SK-N-SH treated with all-trans-retinoic acid at 6 μM for 48 hours (cell line): ENCODE measurements at regions not wholly inside any gene's neighbourhood (a gene's known extent, or its start where the extent isn't known, plus 50 kb on each side); places are given as distances from the start of the nearest gene placed in this dataset.

Experiments
- ATAC-seq: fragments of 200-7000 bp; cut with Tn5 transposase; 3 replicates; pipeline ENCODE4 v1.9.1; 2020; ENCODE audit warnings: mild to moderate bottlenecking, moderate library complexity
- ARNTL ChIP-seq: fragments of 450-650 bp; formaldehyde crosslinking; IDR thresholded peaks from 2 replicates; pipeline ENCODE4 v1.5.0; 2020; ENCODE audit warnings: low read depth, mild to moderate bottlenecking, moderate library complexity, borderline replicate concordance
- BACH2 ChIP-seq: fragments of 250-450 bp; sonication (Bioruptor Pico); IDR thresholded peaks from 2 replicates; pipeline ENCODE4 v1.9.0; 2021; ENCODE audit warnings: mild to moderate bottlenecking, borderline replicate concordance
- CSDC2 ChIP-seq: fragments of 250-450 bp; sonication (Bioruptor Pico); IDR thresholded peaks from 2 replicates; pipeline ENCODE4 v1.5.0; 2020; ENCODE audit warnings: mild to moderate bottlenecking, moderate library complexity
- ESRRG ChIP-seq: fragments of 250-450 bp; sonication (Bioruptor Pico); IDR thresholded peaks from 2 replicates; pipeline ENCODE4 v1.6.1; 2021; ENCODE audit warnings: mild to moderate bottlenecking
- GLIS3 ChIP-seq: fragments of 250-450 bp; sonication (Bioruptor Pico); IDR thresholded peaks from 2 replicates; pipeline ENCODE4 v1.5.0; 2020; ENCODE audit warnings: mild to moderate bottlenecking, moderate library complexity
- OSR1 ChIP-seq: fragments of 250-450 bp; sonication (Bioruptor Pico); IDR thresholded peaks from 2 replicates; pipeline ENCODE4 v1.8.0; 2022; ENCODE audit warnings: moderate library complexity, mild to moderate bottlenecking, inconsistent platforms
- PPARA ChIP-seq: fragments of 250-450 bp; sonication (Bioruptor Pico); IDR thresholded peaks from 2 replicates; pipeline ENCODE4 v1.5.0; 2020; ENCODE audit warnings: mild to moderate bottlenecking, borderline replicate concordance
- RARB ChIP-seq: fragments of 250-450 bp; sonication (Bioruptor Pico); IDR thresholded peaks from 2 replicates; pipeline ENCODE4 v1.8.0; 2021; ENCODE audit warnings: mild to moderate bottlenecking, moderate library complexity
- SNAI2 ChIP-seq: fragments of 250-450 bp; sonication (Bioruptor Pico); IDR thresholded peaks from 2 replicates; pipeline ENCODE4 v1.5.0; 2020; ENCODE audit warnings: mild to moderate bottlenecking, moderate library complexity
- TCF4 ChIP-seq: fragments of 250-450 bp; sonication (Bioruptor Pico); IDR thresholded peaks from 2 replicates; pipeline ENCODE4 v1.8.0; 2021; ENCODE audit warnings: mild to moderate bottlenecking, moderate library complexity, borderline replicate concordance
- TOX ChIP-seq: fragments of 250-450 bp; sonication (Bioruptor Pico); IDR thresholded peaks from 2 replicates; pipeline ENCODE4 v1.8.0; 2021; ENCODE audit warnings: mild to moderate bottlenecking, moderate library complexity, borderline replicate concordance
- ZC3H10 ChIP-seq: fragments of 250-450 bp; sonication (Bioruptor Pico); IDR thresholded peaks from 2 replicates; pipeline ENCODE4 v1.5.1; 2021; ENCODE audit warnings: mild to moderate bottlenecking, moderate library complexity
- ZFP3 ChIP-seq: fragments of 250-450 bp; sonication (Bioruptor Pico); IDR thresholded peaks from 2 replicates; pipeline ENCODE4 v1.5.0; 2020; ENCODE audit warnings: mild to moderate bottlenecking, moderate library complexity
- ZFP30 ChIP-seq: fragments of 450-650 bp; formaldehyde crosslinking; IDR thresholded peaks from 2 replicates; pipeline ENCODE4 v1.5.0; 2022; ENCODE audit warnings: mild to moderate bottlenecking, moderate library complexity
- ZNF565 ChIP-seq: fragments of 450-650 bp; formaldehyde crosslinking; conservative IDR thresholded peaks from 2 replicates; pipeline ENCODE4 v1.5.0; 2020; ENCODE audit warnings: low read depth, mild to moderate bottlenecking, moderate library complexity
- ZNF70 ChIP-seq: fragments of 450-650 bp; formaldehyde crosslinking; IDR thresholded peaks from 2 replicates; pipeline ENCODE4 v1.5.0; 2020; ENCODE audit warnings: mild to moderate bottlenecking, moderate library complexity
- ZNF8 ChIP-seq: fragments of 450-650 bp; formaldehyde crosslinking; IDR thresholded peaks from 2 replicates; pipeline ENCODE4 v1.5.0; 2020; ENCODE audit warnings: mild to moderate bottlenecking, moderate library complexity
- TF ChIP-seq, protein P1 (sequence below): fragments of 250-450 bp; sonication (Bioruptor Pico); IDR thresholded peaks from 2 replicates; pipeline ENCODE4 v1.5.1; 2020; ENCODE audit warnings: low read depth, mild to moderate bottlenecking, moderate library complexity
- TF ChIP-seq, protein P2 (sequence below): fragments of 250-450 bp; sonication (Bioruptor Pico); IDR thresholded peaks from 2 replicates; pipeline ENCODE4 v1.8.0; 2021; ENCODE audit warnings: low read depth, mild to moderate bottlenecking, moderate library complexity, borderline replicate concordance
- TF ChIP-seq, protein P3 (sequence below): fragments of 250-450 bp; sonication (Bioruptor Pico); IDR thresholded peaks from 2 replicates; pipeline ENCODE4 v1.5.1; 2021; ENCODE audit warnings: mild to moderate bottlenecking, moderate library complexity
- TF ChIP-seq, protein P4 (sequence below): fragments of 250-450 bp; sonication (Bioruptor Pico); IDR thresholded peaks from 2 replicates; pipeline ENCODE4 v1.5.0; 2020; ENCODE audit warnings: mild to moderate bottlenecking, moderate library complexity

DNA sequence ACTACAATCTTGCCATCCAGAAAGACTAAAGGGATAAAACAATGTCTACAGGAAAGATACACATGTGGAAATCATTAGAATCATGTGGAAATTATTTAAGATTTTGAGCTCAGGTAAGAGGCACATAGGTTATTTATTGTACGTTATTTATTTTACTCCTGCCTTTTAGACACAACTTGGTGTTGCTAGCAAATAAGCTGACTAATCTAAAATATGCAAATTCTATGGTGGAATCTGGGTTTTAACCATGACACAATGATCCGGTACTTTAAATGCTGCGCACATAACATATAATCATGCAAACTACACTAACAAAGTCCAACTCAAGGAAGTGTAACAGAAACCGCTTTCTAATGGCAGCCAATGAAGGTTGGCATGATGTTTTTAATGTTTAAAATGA lies 112.5 kb downstream of the IFI44 start:
- no peak for ATAC-seq
- TF ChIP-seq ZNF70, result no peak
- TF ChIP-seq, protein P1, sequence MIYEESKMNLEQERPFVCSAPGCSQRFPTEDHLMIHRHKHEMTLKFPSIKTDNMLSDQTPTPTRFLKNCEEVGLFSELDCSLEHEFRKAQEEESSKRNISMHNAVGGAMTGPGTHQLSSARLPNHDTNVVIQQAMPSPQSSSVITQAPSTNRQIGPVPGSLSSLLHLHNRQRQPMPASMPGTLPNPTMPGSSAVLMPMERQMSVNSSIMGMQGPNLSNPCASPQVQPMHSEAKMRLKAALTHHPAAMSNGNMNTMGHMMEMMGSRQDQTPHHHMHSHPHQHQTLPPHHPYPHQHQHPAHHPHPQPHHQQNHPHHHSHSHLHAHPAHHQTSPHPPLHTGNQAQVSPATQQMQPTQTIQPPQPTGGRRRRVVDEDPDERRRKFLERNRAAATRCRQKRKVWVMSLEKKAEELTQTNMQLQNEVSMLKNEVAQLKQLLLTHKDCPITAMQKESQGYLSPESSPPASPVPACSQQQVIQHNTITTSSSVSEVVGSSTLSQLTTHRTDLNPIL, result no peak
- TF ChIP-seq, protein P2, sequence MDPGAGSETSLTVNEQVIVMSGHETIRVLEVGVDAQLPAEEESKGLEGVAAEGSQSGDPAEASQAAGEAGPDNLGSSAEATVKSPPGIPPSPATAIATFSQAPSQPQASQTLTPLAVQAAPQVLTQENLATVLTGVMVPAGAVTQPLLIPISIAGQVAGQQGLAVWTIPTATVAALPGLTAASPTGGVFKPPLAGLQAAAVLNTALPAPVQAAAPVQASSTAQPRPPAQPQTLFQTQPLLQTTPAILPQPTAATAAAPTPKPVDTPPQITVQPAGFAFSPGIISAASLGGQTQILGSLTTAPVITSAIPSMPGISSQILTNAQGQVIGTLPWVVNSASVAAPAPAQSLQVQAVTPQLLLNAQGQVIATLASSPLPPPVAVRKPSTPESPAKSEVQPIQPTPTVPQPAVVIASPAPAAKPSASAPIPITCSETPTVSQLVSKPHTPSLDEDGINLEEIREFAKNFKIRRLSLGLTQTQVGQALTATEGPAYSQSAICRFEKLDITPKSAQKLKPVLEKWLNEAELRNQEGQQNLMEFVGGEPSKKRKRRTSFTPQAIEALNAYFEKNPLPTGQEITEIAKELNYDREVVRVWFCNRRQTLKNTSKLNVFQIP (CRISPR knock-in tag), result no peak
- TF ChIP-seq, protein P3, sequence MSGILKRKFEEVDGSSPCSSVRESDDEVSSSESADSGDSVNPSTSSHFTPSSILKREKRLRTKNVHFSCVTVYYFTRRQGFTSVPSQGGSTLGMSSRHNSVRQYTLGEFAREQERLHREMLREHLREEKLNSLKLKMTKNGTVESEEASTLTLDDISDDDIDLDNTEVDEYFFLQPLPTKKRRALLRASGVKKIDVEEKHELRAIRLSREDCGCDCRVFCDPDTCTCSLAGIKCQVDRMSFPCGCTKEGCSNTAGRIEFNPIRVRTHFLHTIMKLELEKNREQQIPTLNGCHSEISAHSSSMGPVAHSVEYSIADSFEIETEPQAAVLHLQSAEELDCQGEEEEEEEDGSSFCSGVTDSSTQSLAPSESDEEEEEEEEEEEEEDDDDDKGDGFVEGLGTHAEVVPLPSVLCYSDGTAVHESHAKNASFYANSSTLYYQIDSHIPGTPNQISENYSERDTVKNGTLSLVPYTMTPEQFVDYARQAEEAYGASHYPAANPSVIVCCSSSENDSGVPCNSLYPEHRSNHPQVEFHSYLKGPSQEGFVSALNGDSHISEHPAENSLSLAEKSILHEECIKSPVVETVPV (CRISPR knock-in tag), result no peak
- no peak for TF ChIP-seq CSDC2
- TF ChIP-seq ZC3H10 (CRISPR knock-in tag), result no peak
- no peak for TF ChIP-seq TOX (CRISPR knock-in tag)
- no peak for TF ChIP-seq SNAI2
- no peak for TF ChIP-seq ARNTL
- TF ChIP-seq ZNF8 (CRISPR knock-in tag), result no peak
- TF ChIP-seq ESRRG (CRISPR knock-in tag), result no peak
- TF ChIP-seq OSR1 (CRISPR knock-in tag), result no peak
- no peak for TF ChIP-seq RARB (CRISPR knock-in tag)

DNA sequence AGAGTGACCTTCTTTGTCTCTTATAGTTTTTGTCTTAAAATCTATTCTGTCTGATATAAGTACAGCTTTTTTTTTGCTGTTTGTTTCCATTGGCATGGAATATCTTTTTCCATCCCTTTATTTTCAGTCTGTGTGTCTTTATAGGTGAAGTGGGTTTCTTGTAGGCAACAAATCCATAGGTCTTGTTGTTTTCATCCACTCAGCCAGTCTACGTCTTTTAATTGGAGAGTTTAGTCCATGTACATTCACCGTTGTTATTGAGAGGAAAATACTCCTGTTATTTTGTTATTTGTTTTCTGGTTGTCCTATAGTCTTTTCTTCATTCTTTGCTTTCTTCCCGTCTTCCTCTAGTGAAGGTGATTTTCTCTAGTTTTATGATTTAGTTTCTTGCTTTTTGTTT lies 115.9 kb downstream of the IFI44 start:
- TF ChIP-seq SNAI2, result no peak
- no peak for TF ChIP-seq OSR1 (CRISPR knock-in tag)
- no peak for TF ChIP-seq ESRRG (CRISPR knock-in tag)
- TF ChIP-seq ZFP3 (CRISPR knock-in tag), result no peak
- TF ChIP-seq, protein P2 (CRISPR knock-in tag), result no peak
- no peak for TF ChIP-seq TCF4 (CRISPR knock-in tag)
- TF ChIP-seq, protein P4, sequence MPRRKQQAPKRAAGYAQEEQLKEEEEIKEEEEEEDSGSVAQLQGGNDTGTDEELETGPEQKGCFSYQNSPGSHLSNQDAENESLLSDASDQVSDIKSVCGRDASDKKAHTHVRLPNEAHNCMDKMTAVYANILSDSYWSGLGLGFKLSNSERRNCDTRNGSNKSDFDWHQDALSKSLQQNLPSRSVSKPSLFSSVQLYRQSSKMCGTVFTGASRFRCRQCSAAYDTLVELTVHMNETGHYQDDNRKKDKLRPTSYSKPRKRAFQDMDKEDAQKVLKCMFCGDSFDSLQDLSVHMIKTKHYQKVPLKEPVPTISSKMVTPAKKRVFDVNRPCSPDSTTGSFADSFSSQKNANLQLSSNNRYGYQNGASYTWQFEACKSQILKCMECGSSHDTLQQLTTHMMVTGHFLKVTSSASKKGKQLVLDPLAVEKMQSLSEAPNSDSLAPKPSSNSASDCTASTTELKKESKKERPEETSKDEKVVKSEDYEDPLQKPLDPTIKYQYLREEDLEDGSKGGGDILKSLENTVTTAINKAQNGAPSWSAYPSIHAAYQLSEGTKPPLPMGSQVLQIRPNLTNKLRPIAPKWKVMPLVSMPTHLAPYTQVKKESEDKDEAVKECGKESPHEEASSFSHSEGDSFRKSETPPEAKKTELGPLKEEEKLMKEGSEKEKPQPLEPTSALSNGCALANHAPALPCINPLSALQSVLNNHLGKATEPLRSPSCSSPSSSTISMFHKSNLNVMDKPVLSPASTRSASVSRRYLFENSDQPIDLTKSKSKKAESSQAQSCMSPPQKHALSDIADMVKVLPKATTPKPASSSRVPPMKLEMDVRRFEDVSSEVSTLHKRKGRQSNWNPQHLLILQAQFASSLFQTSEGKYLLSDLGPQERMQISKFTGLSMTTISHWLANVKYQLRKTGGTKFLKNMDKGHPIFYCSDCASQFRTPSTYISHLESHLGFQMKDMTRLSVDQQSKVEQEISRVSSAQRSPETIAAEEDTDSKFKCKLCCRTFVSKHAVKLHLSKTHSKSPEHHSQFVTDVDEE (CRISPR knock-in tag), result no peak
- TF ChIP-seq, protein P3 (CRISPR knock-in tag), result no peak
- no peak for TF ChIP-seq PPARA (CRISPR knock-in tag)
- no peak for TF ChIP-seq TOX (CRISPR knock-in tag)
- TF ChIP-seq ZNF565 (CRISPR knock-in tag), result no peak
- TF ChIP-seq RARB (CRISPR knock-in tag), result no peak
- TF ChIP-seq ZFP30 (CRISPR knock-in tag), result no peak
- no peak for TF ChIP-seq GLIS3 (CRISPR knock-in tag)
- TF ChIP-seq ZC3H10 (CRISPR knock-in tag), result no peak
- no peak for TF ChIP-seq ARNTL
- no peak for TF ChIP-seq BACH2
- no peak for TF ChIP-seq ZNF70
- TF ChIP-seq, all 23 proteins: peak for 0
- no peak for ATAC-seq
